ENCODE measurements at regions not wholly inside any gene's neighbourhood (a gene's known extent, or its start where the extent isn't known, plus 50 kb on each side); places are given as distances from the start of the nearest gene placed in this dataset.
"Not testable (repeated sequence)": the region's sequence is repeated elsewhere in the genome, so short reads cannot be mapped to it uniquely, and the experiment has no call there.

GRCh38 chr18:47669815-47670214, 260.6 kb downstream of the SMAD2 start:
- no peak for FAIRE-seq

GRCh38 chr18:47658498-47658897, 272.0 kb downstream of the SMAD2 start:
- no peak for FAIRE-seq

GRCh38 chr18:47654988-47655387, 275.5 kb downstream of the SMAD2 start:
- FAIRE-seq: no peak

- FAIRE-seq: no peak
These were observed 285.6 kb downstream of the SMAD2 start for GRCh38 chr18:47644896-47645295.

- not testable (repeated sequence) for FAIRE-seq
These were observed 292.9 kb downstream of the SMAD2 start for GRCh38 chr18:47637551-47637950.

- FAIRE-seq: no peak
These were observed 295.0 kb downstream of the SMAD2 start for GRCh38 chr18:47635416-47635815.

GRCh38 chr18:47632970-47633635, 297.4 kb downstream of the SMAD2 start:
- FAIRE-seq: no peak

- FAIRE-seq: no peak
These were observed 301.6 kb downstream of the SMAD2 start for GRCh38 chr18:47628893-47629292.

GRCh38 chr18:47628240-47628781, 302.1 kb downstream of the SMAD2 start:
- FAIRE-seq: peak; percentile 61

- no peak for FAIRE-seq
These were observed 303.4 kb downstream of the SMAD2 start for GRCh38 chr18:47627030-47627429.

- no peak for FAIRE-seq
These were observed 310.5 kb downstream of the SMAD2 start for GRCh38 chr18:47619771-47620448.

GRCh38 chr18:47618758-47619157, 311.7 kb downstream of the SMAD2 start:
- FAIRE-seq: no peak

- no peak for FAIRE-seq
These were observed 315.4 kb downstream of the SMAD2 start for GRCh38 chr18:47615043-47615442.

- FAIRE-seq: no peak
These were observed 316.5 kb downstream of the SMAD2 start for GRCh38 chr18:47613929-47614328.

GRCh38 chr18:47611649-47612048, 318.8 kb downstream of the SMAD2 start:
- FAIRE-seq: no peak

GRCh38 chr18:47606526-47606925, 323.9 kb downstream of the SMAD2 start:
- FAIRE-seq: no peak

GRCh38 chr18:47605093-47605492, 325.4 kb downstream of the SMAD2 start:
- FAIRE-seq: no peak

- no peak for FAIRE-seq
These were observed 326.4 kb downstream of the SMAD2 start for GRCh38 chr18:47604021-47604420.

GRCh38 chr18:47603158-47603557, 327.3 kb downstream of the SMAD2 start:
- no peak for FAIRE-seq

- FAIRE-seq: no peak
These were observed 328.1 kb downstream of the SMAD2 start for GRCh38 chr18:47602273-47602897.

GRCh38 chr18:47601581-47602272, 328.7 kb downstream of the SMAD2 start:
- no peak for FAIRE-seq

GRCh38 chr18:47595831-47596501, 334.5 kb downstream of the SMAD2 start:
- no peak for FAIRE-seq

Data from endometrium (tissue), 2 donors.